B cell (primary cell): ENCODE measurements at regions not wholly inside any gene's neighbourhood (a gene's known extent, or its start where the extent isn't known, plus 50 kb on each side); places are given as distances from the start of the nearest gene placed in this dataset.

Experiments used
- CTCF ChIP-seq: fragments of 200-600 bp; IDR thresholded peaks from one replicate; pipeline ENCODE4 v1.8.0; 2022; ENCODE audit warnings: antibody characterized with exemption, mild to moderate bottlenecking
- EZH2 ChIP-seq: IDR thresholded peaks from 2 replicates; pipeline ENCODE4 v1.6.1; 2012; ENCODE audit warnings: borderline replicate concordance, low read depth, mild to moderate bottlenecking, moderate library complexity, low read length; ENCODE audit not compliant: insufficient read depth, poor library complexity, severe bottlenecking

DNA sequence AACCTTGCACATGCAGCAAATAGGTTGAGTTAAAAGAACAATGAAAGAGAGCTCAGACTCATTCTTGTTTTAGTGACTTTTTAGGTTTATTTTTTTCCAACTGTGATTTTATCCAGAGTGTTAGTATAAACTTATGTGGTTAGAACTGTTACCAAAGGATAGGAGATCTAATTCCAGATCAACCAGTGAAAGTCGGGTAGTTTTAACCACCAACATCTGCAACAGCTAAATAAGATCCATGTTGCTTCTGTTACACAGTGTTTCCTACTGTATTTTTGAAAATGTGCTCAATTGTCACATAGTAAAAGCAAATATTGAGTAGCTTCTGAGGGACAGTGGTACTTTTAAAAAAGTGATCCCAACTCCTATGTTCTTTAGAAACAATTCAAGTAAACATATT lies 53.9 kb upstream of the ARGLU1 start:
- TF ChIP-seq CTCF = no peak
- no peak for TF ChIP-seq EZH2
